OCI-LY3 (cell line): ENCODE measurements at regions not wholly inside any gene's neighbourhood (a gene's known extent, or its start where the extent isn't known, plus 50 kb on each side); places are given as distances from the start of the nearest gene placed in this dataset.

Experiments used
- H2AFZ ChIP-seq: fragments of 200-600, 300-600 bp; shearing (Covaris generic); 2 replicates; pipeline ENCODE4 v1.6.0; 2014; ENCODE audit warnings: antibody characterized with exemption, low read depth, low read length
- H3K27ac ChIP-seq: fragments of 200-600, 300-600 bp; sonication (generic); 2 replicates; pipeline ENCODE4 v1.5.1; 2014; ENCODE audit warnings: mild to moderate bottlenecking, low read length, moderate library complexity, mixed read lengths
- H3K27me3 ChIP-seq: fragments of 200-600, 300-600 bp; sonication (generic); 2 replicates; pipeline ENCODE4 v1.6.1; 2014; ENCODE audit warnings: low read depth, low read length, mixed read lengths
- H3K36me3 ChIP-seq: fragments of 200-600, 300-600 bp; sonication (generic); replicated peaks from 2 replicates; pipeline ENCODE3; 2014; ENCODE audit warnings: low read depth, low read length, mixed read lengths
- H3K4me1 ChIP-seq: fragments of 300-600, 200-600 bp; sonication (generic); 2 replicates; pipeline ENCODE4 v1.6.1; 2014; ENCODE audit warnings: low read length, mixed read lengths
- H3K4me2 ChIP-seq: fragments of 200-600, 300-600 bp; sonication (generic); 2 replicates; pipeline ENCODE4 v1.6.1; 2014; ENCODE audit warnings: low read length, mixed read lengths
- H3K4me3 ChIP-seq: fragments of 300-600, 200-600 bp; sonication (generic); 2 replicates; pipeline ENCODE4 v1.5.1; 2014; ENCODE audit warnings: antibody characterized with exemption, mild to moderate bottlenecking, low read length, moderate library complexity
- H3K79me2 ChIP-seq: fragments of 300-600, 200-600 bp; shearing (Covaris generic); 2 replicates; pipeline ENCODE4 v1.6.1; 2014; ENCODE audit warnings: mild to moderate bottlenecking, low read length, mixed read lengths
- H3K9ac ChIP-seq: fragments of 300-600, 200-600 bp; shearing (Covaris generic); 2 replicates; pipeline ENCODE4 v1.6.0; 2014; ENCODE audit warnings: mild to moderate bottlenecking, low read length, moderate library complexity
- H3K9me3 ChIP-seq: fragments of 200-600, 300-600 bp; shearing (Covaris generic); 2 replicates; pipeline ENCODE4 v1.6.1; 2014; ENCODE audit warnings: low read length, mixed read lengths; ENCODE audit not compliant: insufficient read depth
- H4K20me1 ChIP-seq: fragments of 200-600, 300-600 bp; sonication (generic); 2 replicates; pipeline ENCODE4 v1.6.1; 2016; ENCODE audit warnings: low read length, mixed read lengths; ENCODE audit not compliant: insufficient read depth
- CTCF ChIP-seq: fragments of 200-600, 300-600 bp; sonication (generic); IDR thresholded peaks from 2 replicates; pipeline ENCODE4 v1.5.1; 2014; ENCODE audit warnings: antibody characterized with exemption, low read length, low read depth
- EZH2phosphoT487 ChIP-seq: fragments of 200-600 bp; shearing (Covaris generic); IDR thresholded peaks from 2 replicates; pipeline ENCODE4 v1.6.1; 2018; ENCODE audit warnings: antibody characterized with exemption, mixed run types, low read depth

GRCh38 chr12:54740882-54741281 is 92.7 kb upstream of the DCD start:
- no peaks in the 10 kb centered on the region for H3K27me3 ChIP-seq
- H3K79me2 ChIP-seq: no peaks in the 10 kb centered on the region
- H3K36me3 ChIP-seq: no peaks in the 10 kb centered on the region
- no peaks in the 10 kb centered on the region for H4K20me1 ChIP-seq
- H3K27ac ChIP-seq: no peak overlapping the region
- TF ChIP-seq EZH2phosphoT487: no peak
- TF ChIP-seq CTCF: no peak
- H2AFZ ChIP-seq: no peak overlapping the region
- no peak overlapping the region for H3K4me3 ChIP-seq
- no peak overlapping the region for H3K4me2 ChIP-seq
- H3K9ac ChIP-seq: no peak overlapping the region
- no peaks in the 10 kb centered on the region for H3K9me3 ChIP-seq
- no peaks in the 10 kb centered on the region for H3K4me1 ChIP-seq

- no peaks in the 10 kb centered on the region for H3K9me3 ChIP-seq
- no peak for TF ChIP-seq CTCF
- H3K79me2 ChIP-seq: no peaks in the 10 kb centered on the region
- no peak overlapping the region for H3K9ac ChIP-seq
- H3K36me3 ChIP-seq: no peaks in the 10 kb centered on the region
- no peaks in the 10 kb centered on the region for H3K27me3 ChIP-seq
- no peak overlapping the region for H2AFZ ChIP-seq
- no peak overlapping the region for H3K4me3 ChIP-seq
- H3K27ac ChIP-seq: no peak overlapping the region
- H3K4me1 ChIP-seq: no peaks in the 10 kb centered on the region
- no peaks in the 10 kb centered on the region for H4K20me1 ChIP-seq
- no peak overlapping the region for H3K4me2 ChIP-seq
These were observed 88.4 kb upstream of the DCD start for GRCh38 chr12:54736549-54736948.

- Histone ChIP-seq H3K9me3 (no peaks in the 10 kb centered on the region), H3K27me3 (no peaks in the 10 kb centered on the region), H3K4me2 (no peak overlapping the region), H2AFZ (no peak overlapping the region), H3K36me3 (no peaks in the 10 kb centered on the region), H3K4me1 (no peaks in the 10 kb centered on the region), H3K4me3 (no peak overlapping the region), H3K79me2 (no peaks in the 10 kb centered on the region), H4K20me1 (no peaks in the 10 kb centered on the region), H3K9ac (no peak overlapping the region), H3K27ac (no peak overlapping the region)
- TF ChIP-seq EZH2phosphoT487 (no peak), CTCF (no peak)
These were observed 86.2 kb upstream of the DCD start for GRCh38 chr12:54734196-54734950.

GRCh38 chr12:54725233-54725843 is 77.2 kb upstream of the DCD start:
- peak overlapping the region; percentile 25 for H3K4me2 ChIP-seq
- TF ChIP-seq CTCF: peak; percentile 58
- no peak for TF ChIP-seq EZH2phosphoT487
- H3K9ac ChIP-seq: no peak overlapping the region

More at GRCh38 chr12:54725233-54725843, 77.2 kb upstream of the DCD start:
- H4K20me1 ChIP-seq: no peaks in the 10 kb centered on the region
- no peaks in the 10 kb centered on the region for H3K9me3 ChIP-seq
- 0 out of 2 replicates have a peak, but pooled peaks cover 5% of the 10 kb centered on the region for H3K27me3 ChIP-seq
- peaks cover 5% of the 10 kb centered on the region for H3K4me1 ChIP-seq
- no peaks in the 10 kb centered on the region for H3K36me3 ChIP-seq
- H3K27ac ChIP-seq: no peak overlapping the region
- H3K4me3 ChIP-seq: no peak overlapping the region
- no peaks in the 10 kb centered on the region for H3K79me2 ChIP-seq
- peak overlapping the region; percentile 65; the same call in 1 of the 2 replicates for H2AFZ ChIP-seq
